ENCODE measurements at regions not wholly inside any gene's neighbourhood (a gene's known extent, or its start where the extent isn't known, plus 50 kb on each side); places are given as distances from the start of the nearest gene placed in this dataset.
"Not testable (repeated sequence)": the region's sequence is repeated elsewhere in the genome, so short reads cannot be mapped to it uniquely, and the experiment has no call there.

- TF ChIP-seq, protein P1, sequence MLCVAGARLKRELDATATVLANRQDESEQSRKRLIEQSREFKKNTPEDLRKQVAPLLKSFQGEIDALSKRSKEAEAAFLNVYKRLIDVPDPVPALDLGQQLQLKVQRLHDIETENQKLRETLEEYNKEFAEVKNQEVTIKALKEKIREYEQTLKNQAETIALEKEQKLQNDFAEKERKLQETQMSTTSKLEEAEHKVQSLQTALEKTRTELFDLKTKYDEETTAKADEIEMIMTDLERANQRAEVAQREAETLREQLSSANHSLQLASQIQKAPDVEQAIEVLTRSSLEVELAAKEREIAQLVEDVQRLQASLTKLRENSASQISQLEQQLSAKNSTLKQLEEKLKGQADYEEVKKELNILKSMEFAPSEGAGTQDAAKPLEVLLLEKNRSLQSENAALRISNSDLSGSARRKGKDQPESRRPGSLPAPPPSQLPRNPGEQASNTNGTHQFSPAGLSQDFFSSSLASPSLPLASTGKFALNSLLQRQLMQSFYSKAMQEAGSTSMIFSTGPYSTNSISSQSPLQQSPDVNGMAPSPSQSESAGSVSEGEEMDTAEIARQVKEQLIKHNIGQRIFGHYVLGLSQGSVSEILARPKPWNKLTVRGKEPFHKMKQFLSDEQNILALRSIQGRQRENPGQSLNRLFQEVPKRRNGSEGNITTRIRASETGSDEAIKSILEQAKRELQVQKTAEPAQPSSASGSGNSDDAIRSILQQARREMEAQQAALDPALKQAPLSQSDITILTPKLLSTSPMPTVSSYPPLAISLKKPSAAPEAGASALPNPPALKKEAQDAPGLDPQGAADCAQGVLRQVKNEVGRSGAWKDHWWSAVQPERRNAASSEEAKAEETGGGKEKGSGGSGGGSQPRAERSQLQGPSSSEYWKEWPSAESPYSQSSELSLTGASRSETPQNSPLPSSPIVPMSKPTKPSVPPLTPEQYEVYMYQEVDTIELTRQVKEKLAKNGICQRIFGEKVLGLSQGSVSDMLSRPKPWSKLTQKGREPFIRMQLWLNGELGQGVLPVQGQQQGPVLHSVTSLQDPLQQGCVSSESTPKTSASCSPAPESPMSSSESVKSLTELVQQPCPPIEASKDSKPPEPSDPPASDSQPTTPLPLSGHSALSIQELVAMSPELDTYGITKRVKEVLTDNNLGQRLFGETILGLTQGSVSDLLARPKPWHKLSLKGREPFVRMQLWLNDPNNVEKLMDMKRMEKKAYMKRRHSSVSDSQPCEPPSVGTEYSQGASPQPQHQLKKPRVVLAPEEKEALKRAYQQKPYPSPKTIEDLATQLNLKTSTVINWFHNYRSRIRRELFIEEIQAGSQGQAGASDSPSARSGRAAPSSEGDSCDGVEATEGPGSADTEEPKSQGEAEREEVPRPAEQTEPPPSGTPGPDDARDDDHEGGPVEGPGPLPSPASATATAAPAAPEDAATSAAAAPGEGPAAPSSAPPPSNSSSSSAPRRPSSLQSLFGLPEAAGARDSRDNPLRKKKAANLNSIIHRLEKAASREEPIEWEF (IDR thresholded peaks at IDR 0.05; ENCODE audit: insufficient replicate concordance, low read depth, low read length), result no peak
- TF ChIP-seq ATF3 (IDR thresholded peaks at IDR 0.05; ENCODE audit: borderline replicate concordance, extremely low read depth, low read depth, low read length) (no peak), RUNX3 (IDR thresholded peaks at IDR 0.05; ENCODE audit: low read length) (no peak)
Measured at GRCh38 chr3:28624084-28624483, 275.5 kb upstream of the AZI2 start (continued).

- POLR2A ChIA-PET; BruUV-seq (replicated peaks); H3K27ac ChIP-seq (ENCODE audit: control insufficient read depth, insufficient read depth); H3K4me3 ChIP-seq; CTCF ChIA-PET; RAD21 ChIA-PET (ENCODE audit: unreplicated experiment); H3K79me2 ChIP-seq (ENCODE audit: control insufficient read depth, insufficient read depth, low read length); H4K20me1 ChIP-seq (ENCODE audit: control insufficient read depth, insufficient read depth); H2AFZ ChIP-seq (ENCODE audit: control insufficient read depth, low read depth, low read length); H3K9me3 ChIP-seq (replicated peaks; ENCODE audit: control insufficient read depth, insufficient read depth, low read length); H3K4me2 ChIP-seq (ENCODE audit: control insufficient read depth, insufficient read depth); ATAC-seq; H3K9ac ChIP-seq (ENCODE audit: control insufficient read depth, insufficient read depth, low read length); in situ Hi-C loops (cut with MboI); H3K4me1 ChIP-seq (ENCODE audit: control insufficient read depth, insufficient read depth, low read length); H3K27me3 ChIP-seq (replicated peaks in 1 of 2; ENCODE audit: control insufficient read depth in 2 of 2, insufficient read depth in 2 of 2, low read length in 1 of 2); H3K36me3 ChIP-seq (ENCODE audit: control insufficient read depth in 2 of 2, insufficient read depth in 2 of 2, low read length in 1 of 2); intact Hi-C loops (cut with micrococcal nuclease; ENCODE audit: unreplicated experiment); DNase-seq (ENCODE audit: low read depth, low spot score); FAIRE-seq: not testable (repeated sequence)
- SMC1A ChIA-PET (ENCODE audit: uncharacterized antibody, unreplicated experiment), result interaction anchor here (0.6 kb wide), 1 partner anchor 202 kb away, joined by 3 read pairs; no protein-coding TSS in a partner anchor
- 21% methylated on average over 2 of the region's 2 CpGs for WGBS (ENCODE audit: insufficient coverage, insufficient replicate concordance, low lambda C conversion rate, missing lambda C conversion rate)
Measured at GRCh38 chr3:28627843-28628242, 279.2 kb upstream of the AZI2 start.

All from GM12878 (cell line).